ENCODE measurements at regions not wholly inside any gene's neighbourhood (a gene's known extent, or its start where the extent isn't known, plus 50 kb on each side); places are given as distances from the start of the nearest gene placed in this dataset.

GRCh38 chr20:40970218-40970617 is 58.4 kb upstream of the TOP1 start:
- no peak overlapping the region for H3K4me3 Mint-ChIP-seq
- no peak overlapping the region for H3K27ac Mint-ChIP-seq
- TF ChIP-seq CTCF (IDR thresholded peaks at IDR 0.05): no peak
- DNase-seq: no peak
- no peaks in the 10 kb centered on the region for H3K36me3 Mint-ChIP-seq (ENCODE audit: low read depth)
- peaks cover 3% of the 10 kb centered on the region for H3K9me3 Mint-ChIP-seq
- peaks cover 19% of the 10 kb centered on the region for H3K4me1 Mint-ChIP-seq
- peaks cover 17% of the 10 kb centered on the region for H3K27me3 Mint-ChIP-seq (ENCODE audit: low read depth, poor library complexity)

GRCh38 chr20:40977218-40977617 is 51.4 kb upstream of the TOP1 start:
- no peak for DNase-seq
- Mint-ChIP-seq H3K36me3 (ENCODE audit: low read depth) (peaks cover 26% of the 10 kb centered on the region), H3K27ac (no peak overlapping the region), H3K27me3 (ENCODE audit: low read depth, poor library complexity) (peaks cover 30% of the 10 kb centered on the region), H3K4me3 (no peak overlapping the region), H3K4me1 (peaks cover 7% of the 10 kb centered on the region), H3K9me3 (peaks cover 54% of the 10 kb centered on the region)
- no peak for TF ChIP-seq CTCF (IDR thresholded peaks at IDR 0.05)

- peaks cover 29% of the 10 kb centered on the region for H3K27me3 Mint-ChIP-seq (ENCODE audit: low read depth, poor library complexity)
- peaks cover 7% of the 10 kb centered on the region for H3K4me1 Mint-ChIP-seq
- peaks cover 29% of the 10 kb centered on the region for H3K36me3 Mint-ChIP-seq (ENCODE audit: low read depth)
- no peak for DNase-seq
- no peak for TF ChIP-seq CTCF (IDR thresholded peaks at IDR 0.05)
- peaks cover 57% of the 10 kb centered on the region for H3K9me3 Mint-ChIP-seq
- no peak overlapping the region for H3K27ac Mint-ChIP-seq
- no peak overlapping the region for H3K4me3 Mint-ChIP-seq
These were observed 49.9 kb upstream of the TOP1 start for GRCh38 chr20:40978761-40979160.

Data from nephron progenitor cell (in vitro differentiated cells).